ENCODE measurements at regions not wholly inside any gene's neighbourhood (a gene's known extent, or its start where the extent isn't known, plus 50 kb on each side); places are given as distances from the start of the nearest gene placed in this dataset.

GRCh38 chr12:77510985-77511384, 319.7 kb upstream of the NAV3 start:
- WGBS (ENCODE audit: missing lambda C conversion rate), result 4% methylated on average over 1 of the region's 1 CpG
- no peak for FAIRE-seq
- H3K4me1 ChIP-seq, result no peaks in the 10 kb centered on the region
- no peaks in the 10 kb centered on the region for H3K9me3 ChIP-seq
- TF ChIP-seq ZFP36 (IDR thresholded peaks at IDR 0.05; ENCODE audit: borderline replicate concordance, partially characterized antibody) (no peak), PHF8 (IDR thresholded peaks at IDR 0.05; ENCODE audit: borderline replicate concordance, low read depth) (no peak), EHF (CRISPR knock-in tag; IDR thresholded peaks at IDR 0.05) (no peak), HOXA7 (CRISPR knock-in tag; IDR thresholded peaks at IDR 0.05) (no peak), HES2 (IDR thresholded peaks at IDR 0.05) (no peak), EHMT2 (IDR thresholded peaks at IDR 0.05; ENCODE audit: low read depth) (no peak), REST (IDR thresholded peaks at IDR 0.05) (no peak), CHD2 (IDR thresholded peaks at IDR 0.05; ENCODE audit: low read length, partially characterized antibody) (no peak), CBX2 (IDR thresholded peaks at IDR 0.05; ENCODE audit: borderline replicate concordance, low read depth) (no peak), NFE2L2 (conservative IDR thresholded peaks at IDR 0.05; ENCODE audit: low read length) (no peak), GATA3 (IDR thresholded peaks at IDR 0.05; ENCODE audit: borderline replicate concordance) (no peak), MAFK (IDR thresholded peaks at IDR 0.05; ENCODE audit: partially characterized antibody) (no peak), E2F6 (IDR thresholded peaks at IDR 0.05; ENCODE audit: borderline replicate concordance, low read depth) (no peak), HDAC2 (IDR thresholded peaks at IDR 0.05) (no peak), TFCP2L1 (CRISPR knock-in tag; IDR thresholded peaks at IDR 0.05) (no peak), HEYL (CRISPR knock-in tag; IDR thresholded peaks at IDR 0.05) (no peak), NR3C1 (IDR thresholded peaks at IDR 0.05) (no peak), CEBPB (IDR thresholded peaks at IDR 0.05) (no peak)
- no peak overlapping the region for H3K27ac ChIP-seq
- ATAC-seq, result no peak
- ChIA-PET POLR2A (no interaction called here), CTCF (no interaction called here)
- DNase-seq (ENCODE audit: low read depth in 1 of 2, low spot score in 1 of 2), result no peak
- no peak overlapping the region for H3K4me2 ChIP-seq
- no peak overlapping the region for H3K4me3 ChIP-seq

GRCh38 chr12:77504466-77504865, 326.2 kb upstream of the NAV3 start:
- POLR2A ChIA-PET, result no interaction called here
- FAIRE-seq (no peak), DNase-seq (ENCODE audit: low read depth in 1 of 2, low spot score in 1 of 2) (no peak), ATAC-seq (no peak)
- WGBS (ENCODE audit: missing lambda C conversion rate), result 2% methylated on average over 4 of the region's 4 CpGs
- Histone ChIP-seq H3K4me1 (no peaks in the 10 kb centered on the region), H3K9me3 (no peaks in the 10 kb centered on the region), H3K27ac (no peak overlapping the region), H3K4me2 (no peak overlapping the region), H3K4me3 (no peak overlapping the region)
- CTCF ChIA-PET, result no interaction called here
- no peak for TF ChIP-seq KDM1A (IDR thresholded peaks at IDR 0.05; ENCODE audit: low read depth)
- no peak for TF ChIP-seq SREBF2 (IDR thresholded peaks at IDR 0.05)
- TF ChIP-seq ZSCAN20 (CRISPR knock-in tag; IDR thresholded peaks at IDR 0.05), result no peak
- TF ChIP-seq NR3C1 (IDR thresholded peaks at IDR 0.05), result no peak
- no peak for TF ChIP-seq REST (IDR thresholded peaks at IDR 0.05)
- no peak for TF ChIP-seq ESRRA (IDR thresholded peaks at IDR 0.05; ENCODE audit: borderline replicate concordance, low read length)
- TF ChIP-seq HMGXB4 (CRISPR knock-in tag; IDR thresholded peaks at IDR 0.05; ENCODE audit: borderline replicate concordance), result no peak
- no peak for TF ChIP-seq ELK1 (IDR thresholded peaks at IDR 0.05; ENCODE audit: low read depth, low read length)
- TF ChIP-seq HDAC2 (IDR thresholded peaks at IDR 0.05), result no peak
- no peak for TF ChIP-seq JUNB (IDR thresholded peaks at IDR 0.05)
- no peak for TF ChIP-seq GATA3 (IDR thresholded peaks at IDR 0.05; ENCODE audit: borderline replicate concordance)
- no peak for TF ChIP-seq EHF (CRISPR knock-in tag; IDR thresholded peaks at IDR 0.05)
- TF ChIP-seq CTCF (IDR thresholded peaks at IDR 0.05), result no peak

Data from A549 (cell line).